Neural progenitor cell (in vitro differentiated cells): ENCODE measurements at regions not wholly inside any gene's neighbourhood (a gene's known extent, or its start where the extent isn't known, plus 50 kb on each side); places are given as distances from the start of the nearest gene placed in this dataset.

Source experiments
- CTCF ChIP-seq: fragments of 200-600 bp; sonication (generic); IDR thresholded peaks from 2 replicates; pipeline ENCODE4 v1.5.1; 2017; ENCODE audit warnings: antibody characterized with exemption, mild to moderate bottlenecking
- EZH2 ChIP-seq: fragments of 200-600 bp; sonication (generic); IDR thresholded peaks from 2 replicates; pipeline ENCODE4 v1.6.1; 2017; ENCODE audit warnings: antibody characterized with exemption, mild to moderate bottlenecking, moderate library complexity
- EZH2phosphoT487 ChIP-seq: fragments of 200-600 bp; sonication (generic); IDR thresholded peaks from 2 replicates; pipeline ENCODE4 v1.6.1; 2017; ENCODE audit warnings: antibody characterized with exemption

- TF ChIP-seq CTCF (no peak), EZH2phosphoT487 (no peak), EZH2 (no peak)
These were observed 424.3 kb downstream of the KIF20B start for GRCh38 chr10:90125456-90126255.
